HG02571 (cell line): ENCODE measurements at regions not wholly inside any gene's neighbourhood (a gene's known extent, or its start where the extent isn't known, plus 50 kb on each side); places are given as distances from the start of the nearest gene placed in this dataset.

ENCODE experiments used
- ATAC-seq: cut with Tn5 transposase; IDR thresholded peaks from one replicate; pipeline ENCODE4 v1.9.1; 2021; ENCODE audit warnings: mild to moderate bottlenecking, moderate library complexity; ENCODE audit not compliant: unreplicated experiment

DNA sequence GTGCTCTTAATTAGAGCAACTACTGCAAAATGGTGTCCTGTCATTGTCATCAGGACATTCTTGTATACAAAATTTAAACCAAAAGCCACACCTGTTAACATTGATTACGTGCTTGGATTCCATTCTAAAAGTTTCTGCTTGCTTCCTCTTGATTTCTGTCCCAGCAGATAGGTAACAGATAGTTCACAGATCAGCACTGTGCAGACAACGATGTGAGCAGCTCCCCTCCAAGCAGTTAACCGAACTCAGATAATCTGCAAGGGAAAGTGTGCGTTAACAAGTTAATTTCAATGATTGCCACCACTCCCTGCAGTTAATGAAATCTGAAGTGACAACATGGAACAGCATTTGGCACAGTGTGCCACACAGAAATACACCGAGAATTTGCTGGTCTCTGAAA lies 54.4 kb upstream of the RELL1 start:
- no peak for ATAC-seq

- ATAC-seq = no peak
Measured at GRCh38 chr4:37737466-37737865, 51.3 kb upstream of the RELL1 start.
